Esophagus mucosa (tissue), 1 donor: ENCODE measurements at regions not wholly inside any gene's neighbourhood (a gene's known extent, or its start where the extent isn't known, plus 50 kb on each side); places are given as distances from the start of the nearest gene placed in this dataset.

Experiments
- ATAC-seq: fragments of 200-7000 bp; cut with Tn5 transposase; one replicate; pipeline ENCODE4 v1.9.1; 2020
- donor health status: DM: yes; HTN: yes; CAD: no.

DNA sequence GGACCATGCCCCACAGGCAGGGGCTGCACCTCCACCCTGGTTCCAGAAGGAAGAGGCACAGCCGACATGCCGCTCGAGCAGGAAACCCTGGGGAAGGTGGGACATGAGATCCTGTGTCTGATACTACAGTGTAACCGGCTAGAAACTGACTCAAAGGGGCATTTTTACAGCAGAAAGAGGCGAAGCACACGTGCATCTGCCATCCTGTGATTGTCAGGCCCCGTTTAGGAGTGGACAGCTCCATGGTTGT is 62.7 kb downstream of the SIK1 start:
- no peak for ATAC-seq

DNA sequence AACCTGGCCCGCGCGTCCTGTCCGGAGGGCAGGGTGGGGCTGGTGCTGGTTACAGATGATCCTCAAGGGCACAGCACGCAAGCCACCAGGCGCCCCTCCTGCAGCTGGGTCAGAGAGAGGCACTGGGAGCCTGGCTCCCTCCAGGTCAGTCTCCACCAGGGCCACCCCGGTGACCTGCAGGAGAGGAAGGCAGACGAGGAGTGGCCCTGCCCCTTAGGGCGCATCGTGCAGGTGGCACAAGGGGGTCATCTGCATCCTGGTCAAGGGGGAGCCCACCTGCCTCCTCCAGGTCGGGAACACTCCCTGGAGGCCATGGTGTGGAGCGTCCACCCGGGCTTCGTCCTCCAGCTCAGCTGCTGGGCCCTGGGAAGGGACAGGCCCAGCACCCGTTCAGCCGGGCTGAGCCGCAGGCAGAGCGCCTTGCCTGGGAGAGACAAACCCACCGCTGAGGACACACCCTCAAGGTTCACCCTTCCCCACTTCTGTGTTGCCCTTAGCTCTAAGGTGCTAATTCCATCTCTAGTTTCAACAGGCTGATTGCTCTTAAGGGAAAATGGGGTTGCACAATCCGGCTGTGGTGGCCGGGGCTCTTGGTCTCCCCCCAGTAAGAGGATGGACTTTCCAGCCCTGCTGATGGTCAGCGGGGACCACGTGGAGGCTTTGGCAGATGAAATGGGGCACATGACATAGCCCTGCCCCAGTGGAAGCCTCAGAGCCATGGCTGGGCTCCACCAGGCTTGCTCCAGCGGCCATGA is 63.2 kb downstream of the SIK1 start:
- no peak for ATAC-seq

DNA sequence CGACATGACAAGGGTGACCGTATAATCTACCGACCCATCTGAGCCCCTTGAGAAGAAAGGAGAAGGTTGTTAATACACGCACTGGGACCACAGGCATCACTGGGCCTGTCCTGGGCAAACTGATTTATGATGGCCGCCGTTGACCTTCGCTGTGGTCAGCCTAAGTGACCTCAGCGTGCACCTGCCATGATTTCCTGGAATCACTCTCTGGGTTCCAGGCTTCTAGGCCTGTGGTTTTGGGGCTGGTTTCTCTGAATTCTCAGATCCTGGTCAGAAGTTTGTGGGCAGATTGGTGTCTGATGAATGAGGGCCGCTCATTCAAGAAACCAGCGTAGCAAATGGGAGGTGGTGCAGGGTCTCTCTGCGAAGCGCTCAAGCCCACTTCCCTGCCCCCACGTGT is 64.0 kb downstream of the SIK1 start:
- no peak for ATAC-seq

DNA sequence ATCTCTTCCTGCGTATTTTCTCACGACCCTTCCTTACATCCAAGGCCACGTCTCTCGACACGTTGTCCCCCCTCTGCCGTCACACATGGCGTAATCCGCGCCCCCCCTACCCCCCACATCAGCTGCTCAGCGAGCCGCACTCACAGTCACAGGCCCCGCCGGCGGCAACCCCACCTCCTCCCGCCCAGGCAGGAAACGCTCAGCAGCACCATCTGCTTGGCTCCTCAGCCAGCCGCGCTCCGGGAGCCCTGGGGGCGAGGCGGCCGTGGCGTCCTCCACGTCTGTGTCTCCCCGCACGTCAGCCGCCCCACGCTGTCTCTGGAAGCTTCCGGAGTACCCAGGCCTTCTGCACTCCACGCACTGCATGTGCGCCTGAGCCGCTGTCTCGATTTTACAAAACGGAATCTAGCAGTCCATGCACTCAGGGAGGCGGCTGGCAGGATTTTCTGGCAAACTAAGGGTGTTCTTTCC is 64.6 kb downstream of the SIK1 start:
- peak; percentile 62 for ATAC-seq

DNA sequence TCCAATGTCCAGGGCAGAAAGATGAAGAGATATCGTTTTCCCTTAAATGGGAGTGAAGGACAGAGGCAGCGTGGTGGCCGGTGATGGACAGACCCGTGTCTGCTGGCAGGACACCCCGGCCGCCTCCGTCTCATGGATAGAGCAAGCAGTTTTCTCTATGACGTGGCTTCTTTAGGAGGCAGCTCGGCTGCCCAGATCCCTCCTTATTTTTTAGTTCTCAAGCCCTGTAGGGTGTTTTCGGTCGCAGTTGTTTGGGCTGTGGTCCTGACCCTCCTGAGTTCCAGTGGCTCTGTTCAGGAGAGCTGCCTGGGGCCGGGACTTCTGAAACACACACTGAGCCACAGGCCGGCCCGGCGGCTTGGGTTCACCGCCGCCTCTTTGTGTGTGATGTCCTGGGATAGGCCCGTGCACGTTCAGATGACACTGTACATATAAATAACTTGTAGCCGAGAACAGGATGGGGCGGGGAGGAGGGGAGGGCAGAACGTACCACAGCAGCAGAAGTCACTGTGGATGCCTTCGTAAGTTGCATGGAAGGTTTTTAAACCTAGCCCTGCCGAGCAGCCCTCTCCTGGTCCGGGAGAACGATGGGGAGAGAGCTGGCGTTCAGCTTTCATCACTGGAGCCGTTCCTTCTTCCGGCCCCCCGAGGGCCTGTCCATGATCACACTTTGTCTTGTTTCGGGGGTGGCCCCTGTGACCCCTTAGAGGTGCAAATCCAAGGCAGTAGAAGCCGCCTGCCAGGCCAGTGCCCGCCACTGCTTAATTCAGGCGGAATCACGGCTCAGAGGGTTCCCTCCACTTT is 65.2 kb downstream of the SIK1 start:
- peak; percentile 84 for ATAC-seq

DNA sequence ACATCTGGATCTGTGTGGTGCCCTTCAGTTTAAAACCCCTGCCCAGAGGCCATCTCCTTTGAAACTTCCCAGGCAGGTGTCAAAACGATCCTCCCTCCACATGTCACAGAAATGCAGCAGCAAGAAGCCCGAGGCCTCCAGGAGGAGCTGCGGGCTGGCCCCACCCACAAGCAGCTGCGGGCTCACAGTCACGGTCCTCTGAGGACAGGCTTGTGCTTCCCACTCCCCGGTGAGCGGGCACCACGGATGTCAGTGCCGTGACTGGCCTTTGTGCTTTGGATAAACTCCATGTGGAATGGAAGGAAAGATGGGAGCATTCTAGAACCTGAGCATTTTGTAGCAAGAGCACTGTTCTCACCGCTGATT is 65.8 kb downstream of the SIK1 start:
- ATAC-seq: no peak

DNA sequence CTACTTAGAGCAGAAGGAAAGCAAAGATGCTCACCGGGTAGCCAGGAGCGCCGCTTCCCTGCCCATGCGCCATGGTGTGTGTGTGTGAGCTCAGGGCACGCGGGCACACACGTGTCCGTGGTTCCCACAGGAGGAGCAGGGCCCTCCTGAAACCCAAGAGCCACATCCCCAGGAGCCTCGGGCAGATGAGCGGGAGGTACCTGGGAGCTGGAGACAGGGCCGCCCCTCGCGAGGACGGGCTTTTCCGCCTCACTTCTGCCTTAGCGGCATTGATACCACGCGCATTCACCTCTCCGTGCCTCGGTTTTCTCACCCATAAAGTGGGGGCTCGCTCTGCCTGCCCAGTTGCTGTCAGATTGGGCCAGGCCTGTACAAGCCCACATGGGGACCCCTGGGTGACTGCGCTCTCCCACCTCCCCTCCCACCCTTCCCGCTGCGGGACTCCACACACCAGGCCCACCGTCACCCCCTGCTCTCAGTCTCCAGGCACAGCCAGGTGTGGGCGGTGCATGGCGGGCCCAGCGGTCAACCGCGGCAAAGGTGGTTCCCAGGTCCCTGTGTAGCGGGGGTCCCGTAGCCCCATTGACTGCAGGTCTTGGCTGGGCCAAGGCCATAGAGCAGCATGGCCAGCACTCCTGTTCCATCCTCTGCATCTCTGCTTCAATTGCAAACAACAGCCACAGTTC is 66.3 kb downstream of the SIK1 start:
- ATAC-seq: no peak

DNA sequence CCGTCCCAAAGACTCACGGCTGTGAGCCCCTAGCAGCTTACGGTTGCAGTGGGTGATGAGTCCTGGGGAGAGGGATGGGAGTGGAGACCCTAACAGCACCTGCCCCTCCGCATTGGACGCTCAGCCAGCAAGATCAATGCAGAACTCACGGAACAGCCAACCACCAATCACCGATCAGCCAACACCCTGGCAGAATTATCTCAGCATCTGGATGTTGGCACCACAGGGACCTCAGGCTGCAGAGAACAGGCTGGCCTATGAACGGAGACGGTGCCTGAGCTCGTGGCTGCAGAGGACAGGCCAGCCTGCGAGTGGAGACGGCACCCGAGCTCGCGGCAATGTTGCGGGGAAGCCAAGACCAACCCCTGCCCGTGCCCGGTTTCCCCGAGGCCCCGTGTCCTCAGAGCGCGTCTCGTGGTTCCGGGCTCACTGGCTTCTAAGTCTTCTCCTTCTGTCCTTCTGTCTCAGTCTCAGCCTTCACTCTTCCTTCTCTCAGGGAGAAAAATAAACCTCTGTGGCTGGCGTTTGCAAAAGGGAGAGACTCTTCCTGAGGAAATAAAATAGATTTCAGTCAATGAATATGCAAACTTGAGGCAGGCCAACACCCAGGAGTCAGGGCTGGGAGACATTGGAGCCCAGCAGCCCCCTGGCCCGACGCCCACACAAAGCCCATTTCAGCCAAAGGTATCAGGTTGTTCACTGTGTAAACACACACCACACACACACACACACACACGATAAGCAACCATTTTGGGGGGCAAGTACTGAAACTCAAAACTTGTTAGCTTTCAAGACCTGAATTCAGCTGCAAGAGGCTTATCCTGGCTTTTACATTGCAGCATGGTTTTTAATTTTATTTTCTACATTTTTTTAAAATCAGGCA is 67.8 kb downstream of the SIK1 start:
- no peak for ATAC-seq

DNA sequence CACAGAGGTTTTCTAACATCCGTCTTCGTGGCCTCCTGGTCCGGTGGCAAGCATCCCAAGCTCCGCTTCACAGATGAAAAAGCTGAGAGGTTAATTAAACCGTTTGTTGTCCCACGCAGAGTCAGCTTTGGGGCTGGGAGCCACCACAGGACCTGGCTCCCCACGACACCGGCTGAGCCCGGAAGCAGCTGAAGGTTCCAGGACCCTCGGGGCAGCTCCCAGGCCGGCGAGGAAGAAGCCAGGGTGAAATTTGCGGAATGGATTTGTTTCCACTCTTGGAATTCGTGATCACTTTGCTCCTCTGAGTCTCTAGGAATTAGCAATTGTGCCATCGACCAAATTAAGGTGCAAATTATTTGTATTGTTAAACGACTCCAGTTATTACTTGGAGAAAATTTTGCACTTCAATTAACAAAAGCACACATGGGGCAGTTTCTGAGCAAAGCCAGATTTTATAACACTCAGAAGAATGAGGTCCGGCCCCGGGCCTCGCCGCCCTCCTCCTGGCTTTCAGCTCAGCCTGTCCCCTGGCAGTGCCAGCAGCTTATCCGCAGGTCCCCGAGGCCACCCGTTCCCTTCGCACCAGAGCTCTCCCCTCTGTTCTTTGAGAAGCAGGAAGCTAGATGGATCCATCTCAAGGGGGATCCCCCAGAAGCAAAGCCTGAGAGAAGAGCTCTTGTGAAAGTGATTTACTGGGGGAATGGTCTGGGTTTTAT is 69.1 kb downstream of the SIK1 start:
- no peak for ATAC-seq

DNA sequence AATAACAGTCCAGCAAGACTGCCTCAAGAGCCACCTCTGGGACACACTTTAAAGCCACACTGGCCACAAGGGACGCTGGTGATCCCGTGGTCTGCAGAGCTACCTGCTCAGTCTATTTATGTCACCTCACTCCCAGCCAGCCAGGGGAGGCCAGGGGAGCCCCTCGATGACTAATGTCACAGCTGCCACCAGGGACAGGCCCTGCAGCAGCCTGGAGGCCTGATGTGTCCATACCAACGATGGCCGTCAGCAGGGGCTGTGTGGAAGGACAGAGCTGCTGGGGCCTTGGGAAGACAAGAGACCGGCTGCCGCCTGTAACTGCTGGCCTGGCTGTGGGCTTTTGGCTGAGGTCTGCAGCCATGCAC is 71.0 kb downstream of the SIK1 start:
- ATAC-seq: no peak

DNA sequence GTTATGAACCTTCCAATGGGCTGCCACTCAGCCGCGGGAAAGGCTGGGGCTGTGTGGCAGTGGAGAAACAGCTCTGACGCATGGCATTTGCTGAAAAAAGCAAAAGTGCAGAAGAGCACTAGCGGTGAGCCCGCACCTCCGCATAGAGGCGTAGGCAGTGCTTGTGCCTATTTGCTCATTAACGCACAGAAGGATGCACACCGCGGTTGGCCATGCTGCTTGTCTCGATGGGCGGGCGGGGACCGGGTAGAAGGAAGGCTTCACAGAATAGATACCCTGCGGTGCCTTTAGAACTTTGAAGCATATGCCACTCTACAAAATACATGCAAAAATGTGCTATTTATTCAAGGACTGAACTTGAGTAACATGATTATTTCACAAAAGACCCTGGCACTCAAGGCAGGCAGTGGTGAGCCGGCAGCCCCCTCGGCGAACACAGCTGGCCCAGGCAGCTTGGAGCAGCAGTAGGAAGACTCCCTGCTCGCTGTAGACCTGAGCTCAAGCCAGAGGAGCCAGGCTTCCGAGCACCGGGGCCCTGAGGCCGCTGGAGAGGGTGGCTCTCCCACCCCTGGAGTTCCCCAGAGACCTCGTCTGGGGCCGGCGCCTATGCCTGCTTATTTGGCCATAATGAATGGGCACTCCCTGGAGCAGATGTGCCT is 71.5 kb downstream of the SIK1 start:
- no peak for ATAC-seq

DNA sequence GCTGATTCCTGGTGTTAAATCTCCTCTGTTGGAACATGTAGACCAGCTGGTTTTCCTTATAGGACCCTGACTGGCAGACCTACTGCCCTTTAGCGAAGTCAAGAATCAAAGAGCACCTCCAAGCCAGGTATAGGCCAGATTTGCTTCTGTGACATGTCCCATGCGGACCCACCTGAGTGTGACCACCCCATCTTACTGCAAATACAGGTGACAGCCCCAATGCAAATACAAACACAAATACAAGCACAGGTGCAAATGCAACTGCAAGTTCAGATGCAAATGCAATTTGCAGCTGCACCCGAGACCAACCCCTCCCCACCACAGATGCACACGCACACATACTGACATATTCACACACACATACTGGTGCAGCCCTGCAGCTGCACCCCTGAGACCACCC is 72.3 kb downstream of the SIK1 start:
- no peak for ATAC-seq

DNA sequence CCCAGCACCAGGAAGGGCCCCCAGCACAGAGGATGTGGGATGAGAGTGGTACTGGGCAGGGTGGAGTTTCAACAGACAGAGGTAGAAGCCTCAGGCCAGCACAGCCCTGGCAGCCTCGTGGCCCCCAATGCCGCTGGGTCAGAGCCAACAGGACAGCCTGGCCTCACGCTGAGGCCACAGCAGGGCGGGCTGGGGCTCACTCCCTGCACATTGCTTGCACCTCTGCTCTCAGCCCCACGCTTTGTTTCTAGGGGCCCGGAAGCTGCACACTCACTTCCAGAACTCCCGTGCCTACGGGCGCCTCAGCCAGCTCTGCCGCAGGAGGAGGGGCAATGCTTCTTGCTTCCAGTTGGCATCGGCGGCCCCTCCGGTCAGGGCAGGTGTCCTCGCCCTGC is 72.9 kb downstream of the SIK1 start:
- ATAC-seq: no peak

DNA sequence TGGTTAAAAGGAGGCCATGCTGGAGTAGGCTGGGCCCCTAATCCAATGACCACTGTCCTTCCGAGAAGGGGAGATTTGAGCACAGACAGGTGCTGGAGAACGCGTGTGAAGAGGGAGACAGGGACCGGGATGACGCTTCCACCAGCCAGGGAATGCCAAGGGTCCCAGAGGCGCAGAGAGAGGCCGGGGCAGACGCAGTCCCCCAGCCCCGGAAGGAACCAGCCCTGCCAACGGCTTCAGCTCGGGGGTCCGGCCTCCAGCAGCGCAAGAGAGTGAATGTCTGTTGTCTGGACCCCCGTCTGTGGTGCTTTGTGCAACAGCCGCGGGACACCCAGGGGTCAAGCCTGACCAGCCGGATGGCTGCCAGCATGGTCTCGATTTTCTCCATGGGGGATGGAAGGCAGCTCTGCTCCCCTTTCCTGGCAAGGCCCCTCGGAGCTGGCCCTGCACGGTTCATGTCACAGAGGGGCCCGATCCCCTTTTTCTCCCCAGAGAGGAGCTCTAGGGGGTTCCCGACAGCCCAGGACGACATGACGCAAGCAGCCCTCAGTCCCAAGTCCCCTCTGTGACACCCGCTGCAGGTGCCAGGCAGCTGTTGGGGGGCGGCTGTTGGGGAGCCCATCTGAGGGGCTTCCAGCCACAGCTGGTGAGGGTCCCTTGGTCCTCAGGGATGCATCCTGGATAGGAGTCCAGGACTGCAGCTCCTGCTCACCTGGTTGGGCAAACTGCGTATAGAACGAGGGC is 73.5 kb downstream of the SIK1 start:
- ATAC-seq: no peak

DNA sequence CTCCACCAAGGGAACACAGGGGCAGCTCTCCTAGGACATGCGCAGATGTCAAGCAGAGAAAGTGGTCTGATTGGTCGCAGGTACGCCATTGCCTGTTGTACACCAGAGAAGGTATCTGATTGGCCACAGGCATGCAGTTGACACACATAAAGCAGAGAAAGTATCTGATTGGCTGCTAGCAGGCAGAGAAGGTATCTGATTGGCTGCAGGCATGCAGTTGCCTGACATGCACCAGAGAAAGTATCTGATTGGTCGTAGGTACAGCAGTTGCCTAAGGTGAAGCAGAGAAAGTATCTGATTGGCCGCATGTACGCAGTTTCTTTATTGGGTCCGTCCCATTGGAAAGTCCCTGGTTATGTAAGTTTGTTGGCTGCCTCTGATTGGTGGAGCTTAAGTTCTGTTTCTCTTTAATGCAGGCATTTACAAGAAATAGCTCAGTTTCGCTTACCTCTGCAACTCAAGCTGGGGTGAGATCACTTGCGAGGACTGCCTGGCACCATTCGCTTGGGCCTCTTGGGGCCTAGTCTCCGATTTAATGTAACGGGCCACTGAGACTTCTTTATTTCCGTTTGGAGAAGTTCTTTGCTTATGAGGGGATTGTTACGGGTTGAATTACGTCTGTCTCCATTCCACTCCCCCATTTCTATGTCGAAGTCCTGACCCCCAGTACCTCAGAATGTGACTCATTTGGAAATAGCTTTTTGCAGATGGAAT is 74.2 kb downstream of the SIK1 start:
- ATAC-seq: peak; percentile 34

DNA sequence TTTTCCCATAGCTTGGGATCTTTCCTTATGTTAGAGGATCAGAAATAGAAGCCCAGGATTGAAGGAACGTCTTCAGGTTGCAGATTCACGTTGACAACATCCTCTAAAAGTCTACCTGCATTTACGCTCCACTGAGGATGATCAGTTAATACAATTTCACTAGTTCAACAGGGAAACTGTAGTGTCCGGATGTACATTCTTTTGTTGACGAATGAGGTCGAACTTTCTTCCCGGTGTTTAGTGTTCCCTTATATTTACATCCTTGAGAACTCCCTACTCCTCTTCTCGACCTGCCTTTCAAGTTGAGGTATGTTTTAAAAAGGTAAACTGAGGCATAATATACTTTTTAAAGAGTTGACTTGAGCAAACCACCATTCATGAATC is 74.8 kb downstream of the SIK1 start:
- no peak for ATAC-seq

DNA sequence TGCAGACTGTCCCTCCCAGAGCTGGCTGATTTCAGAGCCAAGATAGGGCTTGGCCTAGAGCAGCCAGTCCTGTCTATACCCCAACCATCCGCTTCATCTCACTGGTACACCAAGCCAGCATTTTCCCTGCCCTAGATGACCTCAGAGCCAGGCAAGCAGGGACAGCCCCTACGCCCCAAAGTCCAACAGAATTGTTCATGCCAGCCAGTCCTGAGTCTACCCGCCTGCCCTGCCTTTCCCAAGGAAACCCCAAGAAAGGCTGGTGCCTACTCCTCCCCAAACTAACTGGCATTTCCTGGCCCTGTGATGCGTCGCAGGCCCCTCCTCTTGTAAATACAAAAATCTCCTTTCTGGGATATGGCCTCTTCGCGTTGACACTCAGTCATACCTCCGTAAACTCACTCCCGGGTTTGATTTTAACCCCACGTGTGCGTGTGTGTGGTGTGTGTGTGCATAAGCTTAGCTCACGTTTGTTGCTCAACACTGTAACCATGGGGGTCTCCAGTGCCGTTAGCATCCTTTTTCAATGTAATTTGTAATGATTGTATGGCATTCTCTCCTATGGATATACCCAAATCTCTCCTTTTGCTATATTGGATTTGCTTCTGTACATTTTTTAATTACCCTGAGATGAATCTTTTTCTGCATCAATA is 75.3 kb downstream of the SIK1 start:
- ATAC-seq: peak; percentile 21

DNA sequence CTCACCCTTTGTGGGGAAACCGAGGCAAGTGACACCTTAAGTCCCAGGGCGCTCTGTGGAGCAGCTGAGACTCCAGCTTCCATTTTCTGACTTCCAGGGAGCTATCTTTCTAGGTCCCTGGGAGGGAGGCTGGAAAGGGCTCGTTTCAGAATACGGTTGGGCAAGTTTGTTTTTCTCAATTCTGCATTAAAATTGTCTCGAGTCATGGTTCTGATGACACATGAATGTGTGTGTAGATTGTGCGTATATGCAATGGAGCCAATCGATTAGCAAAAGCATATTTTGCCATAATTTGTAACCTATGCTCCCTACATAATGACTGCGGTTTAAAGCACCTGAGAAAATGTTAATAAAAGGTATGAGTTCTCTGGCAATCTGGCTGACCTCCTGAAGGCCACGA is 77.3 kb downstream of the SIK1 start:
- ATAC-seq: no peak

DNA sequence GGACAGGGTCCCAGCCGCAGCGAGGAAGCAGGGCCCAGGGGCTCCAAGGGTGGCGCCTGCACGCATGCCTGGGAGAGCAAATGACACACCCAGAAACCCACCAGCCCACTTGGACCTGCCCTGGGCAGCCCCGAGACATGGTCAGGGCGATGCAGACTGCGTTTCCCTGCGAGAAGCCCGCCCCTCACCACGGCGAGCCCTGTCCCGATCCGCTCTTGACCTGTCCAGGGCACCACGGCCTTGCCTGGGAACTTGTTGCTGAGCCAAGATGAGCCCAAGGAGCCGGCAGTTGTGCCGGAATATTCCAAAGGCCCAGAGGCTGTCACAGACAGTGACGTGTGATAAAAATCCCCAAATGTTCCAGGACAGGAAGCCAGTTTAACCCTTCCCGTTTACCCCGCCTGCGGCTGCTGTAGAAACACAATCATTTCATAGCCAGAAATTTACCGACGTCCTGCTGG is 78.1 kb downstream of the SIK1 start:
- no peak for ATAC-seq
